ENCODE measurements at regions not wholly inside any gene's neighbourhood (a gene's known extent, or its start where the extent isn't known, plus 50 kb on each side); places are given as distances from the start of the nearest gene placed in this dataset.

DNA sequence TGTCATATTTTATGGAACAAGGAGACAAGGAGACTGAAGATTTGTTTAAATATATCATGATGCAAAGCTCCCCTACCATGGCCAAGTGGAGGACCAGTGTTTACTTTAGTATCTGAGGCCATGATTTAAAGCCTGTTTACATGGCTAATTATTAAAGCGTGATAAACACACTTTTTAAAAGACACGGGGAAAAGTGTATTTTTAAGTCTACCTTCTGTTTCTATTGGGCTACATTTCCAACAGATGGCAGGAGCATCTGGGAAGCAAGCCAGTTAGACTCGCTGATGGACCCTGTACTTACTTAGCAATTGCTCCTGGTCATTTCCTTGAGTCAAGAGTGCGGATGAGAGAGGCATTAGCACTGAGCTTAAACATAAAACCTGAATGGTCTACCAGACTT is 480.3 kb upstream of the SEMA6A start:
- Histone ChIP-seq H3K4me3 (no peak overlapping the region), H3K4me1 (no peaks in the 10 kb centered on the region), H3K36me3 (no peaks in the 10 kb centered on the region), H3K27me3 (no peaks in the 10 kb centered on the region), H3K9me3 (no peaks in the 10 kb centered on the region), H3K27ac (no peak overlapping the region)
- ATAC-seq, result no peak
- 33 to 37% methylated on average over 2 to 4 of the region's 4 CpGs for WGBS, 2 donors (ENCODE audit: low coverage in 1 of 2)
- no peak for TF ChIP-seq POLR2AphosphoS5 (IDR thresholded peaks at IDR 0.05)
- no peak for TF ChIP-seq EP300 (IDR thresholded peaks at IDR 0.05)
- TF ChIP-seq, protein P1, sequence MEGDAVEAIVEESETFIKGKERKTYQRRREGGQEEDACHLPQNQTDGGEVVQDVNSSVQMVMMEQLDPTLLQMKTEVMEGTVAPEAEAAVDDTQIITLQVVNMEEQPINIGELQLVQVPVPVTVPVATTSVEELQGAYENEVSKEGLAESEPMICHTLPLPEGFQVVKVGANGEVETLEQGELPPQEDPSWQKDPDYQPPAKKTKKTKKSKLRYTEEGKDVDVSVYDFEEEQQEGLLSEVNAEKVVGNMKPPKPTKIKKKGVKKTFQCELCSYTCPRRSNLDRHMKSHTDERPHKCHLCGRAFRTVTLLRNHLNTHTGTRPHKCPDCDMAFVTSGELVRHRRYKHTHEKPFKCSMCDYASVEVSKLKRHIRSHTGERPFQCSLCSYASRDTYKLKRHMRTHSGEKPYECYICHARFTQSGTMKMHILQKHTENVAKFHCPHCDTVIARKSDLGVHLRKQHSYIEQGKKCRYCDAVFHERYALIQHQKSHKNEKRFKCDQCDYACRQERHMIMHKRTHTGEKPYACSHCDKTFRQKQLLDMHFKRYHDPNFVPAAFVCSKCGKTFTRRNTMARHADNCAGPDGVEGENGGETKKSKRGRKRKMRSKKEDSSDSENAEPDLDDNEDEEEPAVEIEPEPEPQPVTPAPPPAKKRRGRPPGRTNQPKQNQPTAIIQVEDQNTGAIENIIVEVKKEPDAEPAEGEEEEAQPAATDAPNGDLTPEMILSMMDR (IDR thresholded peaks at IDR 0.05), result no peak
- no peak for TF ChIP-seq POLR2A (IDR thresholded peaks at IDR 0.05)

GRCh38 chr5:117054141-117054540 is 479.5 kb upstream of the SEMA6A start:
- H3K27ac ChIP-seq, result no peak overlapping the region
- WGBS, 2 donors (ENCODE audit: low coverage in 1 of 2), result 64 to 73% methylated on average over 1 of the region's 1 CpG
- ATAC-seq, result no peak
- no peaks in the 10 kb centered on the region for H3K4me1 ChIP-seq
- H3K9me3 ChIP-seq, result no peaks in the 10 kb centered on the region
- no peaks in the 10 kb centered on the region for H3K27me3 ChIP-seq
- no peak overlapping the region for H3K4me3 ChIP-seq
- no peaks in the 10 kb centered on the region for H3K36me3 ChIP-seq
- TF ChIP-seq, protein P1 (IDR thresholded peaks at IDR 0.05), result no peak
- TF ChIP-seq EP300 (IDR thresholded peaks at IDR 0.05), result no peak
- no peak for TF ChIP-seq POLR2A (IDR thresholded peaks at IDR 0.05)
- TF ChIP-seq POLR2AphosphoS5 (IDR thresholded peaks at IDR 0.05), result no peak

DNA sequence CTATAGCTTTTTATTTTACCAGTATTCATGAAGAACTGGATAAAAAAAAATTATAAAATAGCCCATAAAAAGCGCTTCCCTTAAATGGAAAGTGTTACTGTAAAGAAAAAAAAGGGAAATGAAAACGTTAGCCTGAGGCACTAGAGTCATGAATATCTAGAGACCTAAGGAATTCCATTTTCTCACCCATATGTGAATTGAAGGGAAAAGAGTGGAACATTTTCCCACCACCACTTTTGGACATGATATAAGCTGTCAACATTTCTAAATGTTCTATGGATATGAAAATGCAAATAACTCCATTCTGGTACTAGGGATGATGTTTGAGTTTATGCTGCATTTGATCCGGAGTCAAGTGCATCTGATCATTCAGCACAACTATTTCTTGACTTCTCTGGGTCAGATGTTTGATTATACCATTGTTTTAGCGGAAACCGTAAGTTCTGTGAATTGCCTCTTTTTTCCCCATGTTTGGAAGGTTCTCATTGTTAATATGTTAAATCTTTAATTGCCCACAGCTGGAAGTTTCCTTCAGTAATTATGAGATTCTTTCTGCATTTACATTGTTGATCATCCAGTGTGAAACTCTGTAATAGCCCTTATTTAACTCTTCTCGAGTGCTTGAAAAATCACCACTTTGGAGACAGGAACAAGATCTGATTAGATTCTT is 467.4 kb upstream of the SEMA6A start:
- no peaks in the 10 kb centered on the region for H3K4me1 ChIP-seq
- no peak overlapping the region for H3K27ac ChIP-seq
- no peak for TF ChIP-seq EP300 (IDR thresholded peaks at IDR 0.05)
- no peak for TF ChIP-seq POLR2A (IDR thresholded peaks at IDR 0.05)
- TF ChIP-seq, protein P1 (IDR thresholded peaks at IDR 0.05), result no peak
- no peak for TF ChIP-seq POLR2AphosphoS5 (IDR thresholded peaks at IDR 0.05)
- ATAC-seq, result no peak
- no peaks in the 10 kb centered on the region for H3K27me3 ChIP-seq
- H3K36me3 ChIP-seq, result no peaks in the 10 kb centered on the region
- H3K4me3 ChIP-seq, result no peak overlapping the region
- no peaks in the 10 kb centered on the region for H3K9me3 ChIP-seq
- WGBS, 2 donors (ENCODE audit: low coverage in 1 of 2), result 60 to 73% methylated on average over 4 to 6 of the region's 6 CpGs

GRCh38 chr5:117039035-117039434 is 464.4 kb upstream of the SEMA6A start:
- no peak for ATAC-seq
- Histone ChIP-seq H3K36me3 (no peaks in the 10 kb centered on the region), H3K27me3 (no peaks in the 10 kb centered on the region), H3K4me3 (no peak overlapping the region), H3K4me1 (no peaks in the 10 kb centered on the region), H3K9me3 (no peaks in the 10 kb centered on the region), H3K27ac (no peak overlapping the region)
- TF ChIP-seq POLR2AphosphoS5 (IDR thresholded peaks at IDR 0.05) (no peak), EP300 (IDR thresholded peaks at IDR 0.05) (no peak), POLR2A (IDR thresholded peaks at IDR 0.05) (no peak)
- TF ChIP-seq, protein P1 (IDR thresholded peaks at IDR 0.05), result no peak

DNA sequence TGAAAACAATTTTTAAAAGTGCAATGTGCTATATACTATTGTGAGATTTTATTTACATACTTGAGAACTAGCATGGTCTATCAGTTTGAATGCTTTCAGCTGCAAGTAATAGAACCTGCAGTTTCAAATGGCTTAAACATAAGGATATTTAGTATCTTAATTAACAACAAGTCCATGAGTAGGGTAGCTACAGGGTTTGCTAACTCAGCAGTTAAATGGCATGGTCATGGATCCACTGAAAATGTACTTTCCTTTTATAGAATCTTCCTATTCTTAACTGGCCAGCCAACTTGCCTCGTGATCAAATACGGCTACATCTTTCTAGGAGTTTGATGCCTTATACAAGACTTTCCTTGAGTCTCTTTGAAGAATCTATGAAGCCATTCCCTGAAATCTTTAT is 452.8 kb upstream of the SEMA6A start:
- Histone ChIP-seq H3K27me3 (no peaks in the 10 kb centered on the region), H3K9me3 (no peaks in the 10 kb centered on the region), H3K27ac (no peak overlapping the region), H3K36me3 (no peaks in the 10 kb centered on the region), H3K4me1 (no peaks in the 10 kb centered on the region), H3K4me3 (no peak overlapping the region)
- WGBS, 2 donors (ENCODE audit: low coverage in 1 of 2), result 94 to 100% methylated on average over 2 of the region's 2 CpGs
- TF ChIP-seq POLR2A (IDR thresholded peaks at IDR 0.05), result no peak
- no peak for TF ChIP-seq POLR2AphosphoS5 (IDR thresholded peaks at IDR 0.05)
- TF ChIP-seq, protein P1 (IDR thresholded peaks at IDR 0.05), result no peak
- no peak for TF ChIP-seq EP300 (IDR thresholded peaks at IDR 0.05)
- no peak for ATAC-seq
